Gastrocnemius medialis (tissue), 4 donors: ENCODE measurements at regions not wholly inside any gene's neighbourhood (a gene's known extent, or its start where the extent isn't known, plus 50 kb on each side); places are given as distances from the start of the nearest gene placed in this dataset.

Source experiments
- POLR2A ChIP-seq, 2 donors: fragments of 450-650 bp; IDR thresholded peaks; one replicate each; pipeline ENCODE4 v1.6.1; 2017; ENCODE audit warnings: antibody characterized with exemption in 2 of 2, mild to moderate bottlenecking in 2 of 2, moderate library complexity in 2 of 2
- TF ChIP-seq, protein P1 (sequence below), 5 experiments: fragments of 450-650 bp in 3 of 5; fragments of 200-600 bp in 2 of 5; sonication (generic) in 2 of 5; IDR thresholded peaks in 4 of 5; conservative IDR thresholded peaks in 1 of 5; 1 replicate in 4 of 5; 2 replicates in 1 of 5; pipeline ENCODE4 v1.5.1; 2016 to 2019; ENCODE audit warnings: antibody characterized with exemption in 5 of 5, mild to moderate bottlenecking in 3 of 5, moderate library complexity in 3 of 5

- TF ChIP-seq, protein P1, sequence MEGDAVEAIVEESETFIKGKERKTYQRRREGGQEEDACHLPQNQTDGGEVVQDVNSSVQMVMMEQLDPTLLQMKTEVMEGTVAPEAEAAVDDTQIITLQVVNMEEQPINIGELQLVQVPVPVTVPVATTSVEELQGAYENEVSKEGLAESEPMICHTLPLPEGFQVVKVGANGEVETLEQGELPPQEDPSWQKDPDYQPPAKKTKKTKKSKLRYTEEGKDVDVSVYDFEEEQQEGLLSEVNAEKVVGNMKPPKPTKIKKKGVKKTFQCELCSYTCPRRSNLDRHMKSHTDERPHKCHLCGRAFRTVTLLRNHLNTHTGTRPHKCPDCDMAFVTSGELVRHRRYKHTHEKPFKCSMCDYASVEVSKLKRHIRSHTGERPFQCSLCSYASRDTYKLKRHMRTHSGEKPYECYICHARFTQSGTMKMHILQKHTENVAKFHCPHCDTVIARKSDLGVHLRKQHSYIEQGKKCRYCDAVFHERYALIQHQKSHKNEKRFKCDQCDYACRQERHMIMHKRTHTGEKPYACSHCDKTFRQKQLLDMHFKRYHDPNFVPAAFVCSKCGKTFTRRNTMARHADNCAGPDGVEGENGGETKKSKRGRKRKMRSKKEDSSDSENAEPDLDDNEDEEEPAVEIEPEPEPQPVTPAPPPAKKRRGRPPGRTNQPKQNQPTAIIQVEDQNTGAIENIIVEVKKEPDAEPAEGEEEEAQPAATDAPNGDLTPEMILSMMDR (IDR thresholded peaks at IDR 0.05 in 4 of 5, conservative IDR thresholded peaks at IDR 0.05 in 1 of 5), result no peak
- no peak for TF ChIP-seq POLR2A (IDR thresholded peaks at IDR 0.05)
Measured at GRCh38 chr4:116143198-116143597, 942.2 kb downstream of the TRAM1L1 start.
